GM21825 (cell line): ENCODE measurements at regions not wholly inside any gene's neighbourhood (a gene's known extent, or its start where the extent isn't known, plus 50 kb on each side); places are given as distances from the start of the nearest gene placed in this dataset.

Experiments used
- ATAC-seq: cut with Tn5 transposase; IDR thresholded peaks from one replicate; pipeline ENCODE4 v1.9.1; 2021; ENCODE audit warnings: mild to moderate bottlenecking, moderate library complexity; ENCODE audit not compliant: unreplicated experiment

- no peak for ATAC-seq
Observed at GRCh38 chr10:4775808-4776207, 50.2 kb upstream of the AKR1E2 start.

GRCh38 chr10:4772202-4772570 lies 53.8 kb upstream of the AKR1E2 start:
- ATAC-seq = no peak

- no peak for ATAC-seq
Observed at GRCh38 chr10:4771554-4772201, 54.3 kb upstream of the AKR1E2 start.

GRCh38 chr10:4770801-4771553 lies 55.0 kb upstream of the AKR1E2 start:
- no peak for ATAC-seq

GRCh38 chr10:4768416-4768815 lies 57.6 kb upstream of the AKR1E2 start:
- ATAC-seq = no peak

GRCh38 chr10:4767033-4767814 lies 58.8 kb upstream of the AKR1E2 start:
- ATAC-seq = no peak

- ATAC-seq = no peak
Observed at GRCh38 chr10:4766454-4766853, 59.6 kb upstream of the AKR1E2 start.

- no peak for ATAC-seq
Observed at GRCh38 chr10:4765428-4765827, 60.6 kb upstream of the AKR1E2 start.

GRCh38 chr10:4763960-4764428 lies 62.0 kb upstream of the AKR1E2 start:
- ATAC-seq = no peak

GRCh38 chr10:4763513-4763912 lies 62.5 kb upstream of the AKR1E2 start:
- ATAC-seq = no peak

GRCh38 chr10:4758256-4758655 lies 67.8 kb upstream of the AKR1E2 start:
- ATAC-seq = no peak

- ATAC-seq = no peak
Observed at GRCh38 chr10:4755286-4755989, 70.6 kb upstream of the AKR1E2 start.

- no peak for ATAC-seq
Observed at GRCh38 chr10:4754143-4754542, 71.9 kb upstream of the AKR1E2 start.

GRCh38 chr10:4751211-4751610 lies 74.8 kb upstream of the AKR1E2 start:
- no peak for ATAC-seq

GRCh38 chr10:4749271-4749574 lies 76.8 kb upstream of the AKR1E2 start:
- ATAC-seq = no peak

GRCh38 chr10:4748491-4749270 lies 77.3 kb upstream of the AKR1E2 start:
- no peak for ATAC-seq

- no peak for ATAC-seq
Observed at GRCh38 chr10:4742217-4742616, 83.8 kb upstream of the AKR1E2 start.

- no peak for ATAC-seq
Observed at GRCh38 chr10:4740471-4740870, 85.5 kb upstream of the AKR1E2 start.

GRCh38 chr10:4736608-4737007 lies 89.4 kb upstream of the AKR1E2 start:
- ATAC-seq = no peak

- no peak for ATAC-seq
Observed at GRCh38 chr10:4736183-4736582, 89.8 kb upstream of the AKR1E2 start.

- no peak for ATAC-seq
Observed at GRCh38 chr10:4733843-4734224, 92.2 kb upstream of the AKR1E2 start.
